ENCODE measurements at regions not wholly inside any gene's neighbourhood (a gene's known extent, or its start where the extent isn't known, plus 50 kb on each side); places are given as distances from the start of the nearest gene placed in this dataset.

DNA sequence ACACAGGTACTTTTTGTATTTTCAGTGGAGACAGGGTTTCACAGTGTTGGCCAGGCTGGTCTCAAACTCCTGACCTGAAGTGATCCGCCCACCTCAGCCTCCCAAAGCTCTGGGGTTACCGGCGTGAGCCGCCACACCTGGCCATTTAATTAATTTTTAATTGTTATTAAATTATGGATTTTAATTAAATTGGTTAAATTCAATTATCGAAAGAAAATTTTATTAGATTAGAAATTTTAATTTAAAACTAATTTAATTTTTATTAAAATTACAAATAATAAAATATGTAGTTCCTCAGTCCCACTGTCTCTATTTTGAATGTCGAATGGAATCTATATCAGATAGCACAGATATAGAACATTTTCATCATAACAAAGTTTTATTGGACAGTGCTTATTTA lies 416.5 kb downstream of the GABRG2 start:
- Histone ChIP-seq H2BK5ac (ENCODE audit: insufficient read length, low read length) (no peak overlapping the region), H2BK12ac (ENCODE audit: insufficient read length, low read depth, low read length) (no peak overlapping the region), H3K23ac (ENCODE audit: insufficient read length, low read depth, low read length) (no peak overlapping the region), H2AK5ac (ENCODE audit: insufficient read length, low read length) (no peak overlapping the region), H2BK120ac (ENCODE audit: low read depth, low read length, poor library complexity, severe bottlenecking) (no peak overlapping the region), H3K4me1 (ENCODE audit: insufficient read depth, low read length) (no peaks in the 10 kb centered on the region), H4K91ac (ENCODE audit: insufficient read length, low read depth, low read length) (no peak overlapping the region), H3K23me2 (ENCODE audit: insufficient read length, low read depth, low read length, poor library complexity, severe bottlenecking) (no peaks in the 10 kb centered on the region), H3K27me3 (ENCODE audit: insufficient read depth, low read length) (no peaks in the 10 kb centered on the region), H3K9ac (ENCODE audit: extremely low read depth, insufficient read length, low read length) (no peak overlapping the region), H3K79me2 (ENCODE audit: insufficient read depth, low read length) (no peaks in the 10 kb centered on the region), H3K56ac (ENCODE audit: insufficient read length, low read depth, low read length) (no peak overlapping the region), H4K8ac (replicated peaks; ENCODE audit: insufficient read length, low read depth, low read length) (no peak overlapping the region), H3K14ac (ENCODE audit: insufficient read depth, low read length) (no peak overlapping the region), H2AFZ (ENCODE audit: low read length) (no peak overlapping the region), H3K27ac (ENCODE audit: insufficient read length, low read depth, low read length) (no peak overlapping the region), H2BK15ac (ENCODE audit: low read depth, low read length) (no peak overlapping the region), H2BK20ac (ENCODE audit: low read depth, low read length, poor library complexity, severe bottlenecking) (no peak overlapping the region), H4K5ac (ENCODE audit: insufficient read length, low read depth, low read length) (no peak overlapping the region), H3K9me3 (ENCODE audit: control insufficient read depth, low read depth, low read length) (no peaks in the 10 kb centered on the region), H4K20me1 (ENCODE audit: control insufficient read depth, insufficient read depth, insufficient read length) (no peaks in the 10 kb centered on the region), H3K4ac (ENCODE audit: low read depth, low read length) (no peak overlapping the region), H3K4me2 (ENCODE audit: insufficient read depth, insufficient read length, low read length) (no peak overlapping the region), H3K18ac (ENCODE audit: insufficient read length, low read depth, low read length) (no peak overlapping the region), H3K79me1 (ENCODE audit: insufficient read depth, low read depth, low read length, poor library complexity, severe bottlenecking) (no peaks in the 10 kb centered on the region), H3T11ph (ENCODE audit: low read length) (no peak overlapping the region)
- no CpG with 5 or more reads among the region's 6 CpGs for WGBS (ENCODE audit: extremely low coverage, insufficient read length, low lambda C conversion rate)
- TF ChIP-seq, protein P1, sequence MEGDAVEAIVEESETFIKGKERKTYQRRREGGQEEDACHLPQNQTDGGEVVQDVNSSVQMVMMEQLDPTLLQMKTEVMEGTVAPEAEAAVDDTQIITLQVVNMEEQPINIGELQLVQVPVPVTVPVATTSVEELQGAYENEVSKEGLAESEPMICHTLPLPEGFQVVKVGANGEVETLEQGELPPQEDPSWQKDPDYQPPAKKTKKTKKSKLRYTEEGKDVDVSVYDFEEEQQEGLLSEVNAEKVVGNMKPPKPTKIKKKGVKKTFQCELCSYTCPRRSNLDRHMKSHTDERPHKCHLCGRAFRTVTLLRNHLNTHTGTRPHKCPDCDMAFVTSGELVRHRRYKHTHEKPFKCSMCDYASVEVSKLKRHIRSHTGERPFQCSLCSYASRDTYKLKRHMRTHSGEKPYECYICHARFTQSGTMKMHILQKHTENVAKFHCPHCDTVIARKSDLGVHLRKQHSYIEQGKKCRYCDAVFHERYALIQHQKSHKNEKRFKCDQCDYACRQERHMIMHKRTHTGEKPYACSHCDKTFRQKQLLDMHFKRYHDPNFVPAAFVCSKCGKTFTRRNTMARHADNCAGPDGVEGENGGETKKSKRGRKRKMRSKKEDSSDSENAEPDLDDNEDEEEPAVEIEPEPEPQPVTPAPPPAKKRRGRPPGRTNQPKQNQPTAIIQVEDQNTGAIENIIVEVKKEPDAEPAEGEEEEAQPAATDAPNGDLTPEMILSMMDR (conservative IDR thresholded peaks at IDR 0.05) = no peak
- H3K27me3 Mint-ChIP-seq (ENCODE audit: low read depth) = no peaks in the 10 kb centered on the region
- no peak for DNase-seq
- peaks cover 5% of the 10 kb centered on the region in 2 experiments; a peak in 1 of 4 replicates for H3K4me1 Mint-ChIP-seq
- H3K27ac Mint-ChIP-seq = no peak overlapping the region
- no peaks in the 10 kb centered on the region for H3K36me3 Mint-ChIP-seq (ENCODE audit: insufficient read depth in 1 of 3, low read depth in 3 of 3)
- H3K4me3 Mint-ChIP-seq = no peak overlapping the region
- H3K9me3 Mint-ChIP-seq = no peaks in the 10 kb centered on the region
